ENCODE measurements at regions not wholly inside any gene's neighbourhood (a gene's known extent, or its start where the extent isn't known, plus 50 kb on each side); places are given as distances from the start of the nearest gene placed in this dataset.
"Not testable (repeated sequence)": the region's sequence is repeated elsewhere in the genome, so short reads cannot be mapped to it uniquely, and the experiment has no call there.

GRCh38 chr1:194846488-194846887, 1660.1 kb upstream of the B3GALT2 start:
- Mint-ChIP-seq H3K27ac (no peak overlapping the region), H3K9me3 (no peaks in the 10 kb centered on the region), H3K4me1 (no peaks in the 10 kb centered on the region), H3K4me3 (no peak overlapping the region), H3K27me3 (no peaks in the 10 kb centered on the region), H3K36me3 (ENCODE audit: low read depth) (no peaks in the 10 kb centered on the region)
- ChIA-PET CTCF (no interaction called here), POLR2A (no interaction called here)
- DNase-seq: no peak

- CTCF ChIA-PET: no interaction called here
- H3K4me1 Mint-ChIP-seq: no peaks in the 10 kb centered on the region
- no peak overlapping the region for H3K4me3 Mint-ChIP-seq
- H3K27ac Mint-ChIP-seq: no peak overlapping the region
- no peaks in the 10 kb centered on the region for H3K9me3 Mint-ChIP-seq
- no peak for DNase-seq
- POLR2A ChIA-PET: no interaction called here
- no peaks in the 10 kb centered on the region for H3K27me3 Mint-ChIP-seq
- no peaks in the 10 kb centered on the region for H3K36me3 Mint-ChIP-seq (ENCODE audit: low read depth)
Observed at GRCh38 chr1:194843077-194843476, 1656.7 kb upstream of the B3GALT2 start.

- H3K27me3 Mint-ChIP-seq: no peaks in the 10 kb centered on the region
- ChIA-PET POLR2A (no interaction called here), CTCF (no interaction called here)
- no peaks in the 10 kb centered on the region for H3K9me3 Mint-ChIP-seq
- no peaks in the 10 kb centered on the region for H3K36me3 Mint-ChIP-seq (ENCODE audit: low read depth)
- DNase-seq: no peak
- H3K27ac Mint-ChIP-seq: no peak overlapping the region
- H3K4me1 Mint-ChIP-seq: no peaks in the 10 kb centered on the region
- no peak overlapping the region for H3K4me3 Mint-ChIP-seq
Observed at GRCh38 chr1:194833111-194833510, 1646.7 kb upstream of the B3GALT2 start.

DNA sequence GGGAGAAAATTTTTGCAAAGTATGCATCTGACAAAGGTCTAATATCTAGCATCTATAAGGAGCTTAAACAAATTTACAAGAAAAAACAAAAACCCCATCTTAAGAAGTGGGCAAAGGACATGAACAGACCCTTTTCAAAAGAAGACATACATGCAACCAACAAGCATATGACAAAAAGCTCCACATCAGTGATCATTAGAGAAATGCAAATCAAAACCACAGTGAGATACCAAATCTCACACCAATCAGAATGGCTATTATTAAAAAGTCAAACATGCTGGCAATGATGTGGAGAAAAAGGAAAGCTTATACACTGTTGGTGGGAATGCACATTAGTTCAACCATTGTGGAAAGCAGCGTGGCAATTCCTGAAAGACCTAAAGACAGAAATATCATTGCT, 1645.2 kb upstream of the B3GALT2 start:
- POLR2A ChIA-PET; H3K36me3 Mint-ChIP-seq (ENCODE audit: low read depth); H3K27ac Mint-ChIP-seq; H3K4me3 Mint-ChIP-seq; H3K4me1 Mint-ChIP-seq; H3K27me3 Mint-ChIP-seq; H3K9me3 Mint-ChIP-seq; DNase-seq; CTCF ChIA-PET: not testable (repeated sequence)

DNA sequence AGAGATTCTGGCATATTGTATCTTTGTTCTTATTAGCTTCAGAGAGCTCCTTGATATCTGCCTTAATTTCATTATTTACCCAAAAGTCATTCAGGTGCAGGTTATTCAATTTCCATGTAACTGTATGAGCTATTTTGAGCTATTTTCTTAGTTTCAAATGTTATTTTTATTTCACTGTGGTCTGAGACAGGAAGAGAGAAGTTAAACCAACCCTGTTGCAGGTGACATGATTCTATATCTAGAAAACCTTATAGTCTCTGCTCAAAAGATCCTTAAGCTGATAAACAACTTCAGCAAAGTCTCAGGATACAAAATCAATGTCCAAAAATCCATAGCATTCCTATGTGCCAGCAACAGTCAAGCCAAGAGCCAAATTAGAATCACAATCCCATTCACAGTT, 1644.0 kb upstream of the B3GALT2 start:
- Mint-ChIP-seq H3K9me3 (no peaks in the 10 kb centered on the region), H3K27me3 (no peaks in the 10 kb centered on the region), H3K36me3 (ENCODE audit: low read depth) (no peaks in the 10 kb centered on the region), H3K4me3 (no peak overlapping the region), H3K27ac (no peak overlapping the region), H3K4me1 (no peaks in the 10 kb centered on the region)
- POLR2A ChIA-PET: no interaction called here
- no peak for DNase-seq
- CTCF ChIA-PET: no interaction called here

GRCh38 chr1:194829492-194829891, 1643.1 kb upstream of the B3GALT2 start:
- ChIA-PET POLR2A (no interaction called here), CTCF (no interaction called here)
- DNase-seq: no peak

DNA sequence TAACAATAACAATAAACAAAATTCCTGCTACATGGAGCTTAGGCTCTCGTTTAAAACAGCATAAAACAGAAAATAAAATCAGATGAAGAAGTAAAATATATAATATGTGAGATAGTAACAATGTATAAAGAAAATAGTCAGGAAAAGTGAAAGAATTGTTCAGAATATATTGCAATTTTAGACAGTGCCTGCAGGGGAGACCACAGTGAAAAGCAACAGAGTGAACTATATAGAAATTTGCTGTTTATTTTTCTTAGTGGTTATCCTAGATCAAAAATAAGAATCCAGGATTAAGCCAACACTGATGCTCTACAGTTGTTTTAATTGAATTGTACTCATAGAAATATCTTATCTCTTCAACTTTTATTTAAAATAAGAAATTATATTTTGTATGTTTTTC, 1639.0 kb upstream of the B3GALT2 start:
- POLR2A ChIA-PET: no interaction called here
- Mint-ChIP-seq H3K36me3 (ENCODE audit: low read depth) (no peaks in the 10 kb centered on the region), H3K27me3 (no peaks in the 10 kb centered on the region), H3K4me1 (no peaks in the 10 kb centered on the region), H3K4me3 (no peak overlapping the region), H3K27ac (no peak overlapping the region), H3K9me3 (no peaks in the 10 kb centered on the region)
- CTCF ChIA-PET: no interaction called here
- DNase-seq: no peak

More at GRCh38 chr1:194829492-194829891, 1643.1 kb upstream of the B3GALT2 start:
- no peaks in the 10 kb centered on the region for H3K36me3 Mint-ChIP-seq (ENCODE audit: low read depth)
- H3K27me3 Mint-ChIP-seq: no peaks in the 10 kb centered on the region
- H3K4me3 Mint-ChIP-seq: no peak overlapping the region
- no peaks in the 10 kb centered on the region for H3K9me3 Mint-ChIP-seq
- H3K4me1 Mint-ChIP-seq: no peaks in the 10 kb centered on the region
- H3K27ac Mint-ChIP-seq: no peak overlapping the region

DNA sequence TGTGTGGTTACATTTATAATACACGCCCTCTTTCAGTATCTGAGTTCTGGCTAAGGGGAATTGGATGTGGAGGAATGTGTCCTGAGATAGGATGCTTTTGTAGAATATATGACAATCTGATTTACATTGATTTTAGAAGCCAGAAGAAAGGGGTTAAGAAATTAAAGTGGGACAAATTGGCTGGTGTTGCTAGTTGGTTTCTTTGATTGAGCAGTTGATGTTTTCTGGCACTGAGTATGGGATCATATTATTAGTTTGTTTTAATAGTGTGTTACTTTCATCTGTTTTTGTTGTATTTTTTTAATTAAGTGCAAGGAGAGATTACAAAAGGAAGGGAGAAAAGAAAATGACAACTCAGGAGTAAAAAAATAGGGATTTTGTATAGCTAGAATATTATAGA, 1634.7 kb upstream of the B3GALT2 start:
- no peak overlapping the region for H3K4me3 Mint-ChIP-seq
- no peaks in the 10 kb centered on the region for H3K27me3 Mint-ChIP-seq
- H3K9me3 Mint-ChIP-seq: no peaks in the 10 kb centered on the region
- ChIA-PET CTCF (no interaction called here), POLR2A (no interaction called here)
- no peaks in the 10 kb centered on the region for H3K4me1 Mint-ChIP-seq
- H3K36me3 Mint-ChIP-seq (ENCODE audit: low read depth): no peaks in the 10 kb centered on the region
- no peak overlapping the region for H3K27ac Mint-ChIP-seq
- no peak for DNase-seq

DNA sequence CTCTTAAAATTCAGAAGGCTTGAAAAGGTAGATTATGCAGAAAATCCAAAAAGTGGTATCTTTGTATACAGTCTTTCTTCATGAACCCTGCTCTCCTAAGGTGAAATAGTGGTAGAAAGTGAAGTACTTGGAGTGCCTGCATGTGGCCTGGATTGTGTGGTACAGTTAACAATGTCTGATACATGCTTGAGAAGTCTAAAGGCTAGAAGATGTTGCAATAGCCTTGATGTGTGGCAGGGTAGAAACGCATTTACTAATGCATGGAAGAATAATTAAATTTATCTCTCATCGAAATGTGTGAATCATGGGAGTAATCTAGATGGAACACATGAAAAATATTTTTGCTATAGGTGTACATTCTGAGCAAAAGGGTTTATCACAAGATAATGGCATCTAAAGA, 1632.3 kb upstream of the B3GALT2 start:
- DNase-seq: no peak
- Mint-ChIP-seq H3K27ac (no peak overlapping the region), H3K27me3 (no peaks in the 10 kb centered on the region), H3K4me1 (no peaks in the 10 kb centered on the region), H3K4me3 (no peak overlapping the region), H3K9me3 (no peaks in the 10 kb centered on the region), H3K36me3 (ENCODE audit: low read depth) (no peaks in the 10 kb centered on the region)
- CTCF ChIA-PET: no interaction called here
- POLR2A ChIA-PET: no interaction called here

DNA sequence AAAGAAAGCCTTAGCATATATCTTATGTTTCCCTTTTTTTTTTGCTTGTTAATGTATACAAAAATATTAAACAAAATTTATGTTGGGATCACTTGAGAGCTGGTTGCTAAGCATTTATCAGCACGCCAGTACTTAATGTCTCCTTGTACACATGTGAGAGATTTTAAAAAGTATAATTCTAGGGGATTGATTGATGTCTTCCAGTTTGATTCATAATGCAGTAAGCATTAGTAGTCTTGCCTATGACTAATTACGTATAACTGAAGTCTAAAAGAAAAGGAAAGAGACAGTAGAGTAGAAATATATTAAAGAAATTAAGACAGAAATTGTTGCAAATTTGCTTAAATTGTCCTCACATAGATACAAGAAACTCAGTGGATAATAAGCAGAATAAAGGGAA, 1630.4 kb upstream of the B3GALT2 start:
- H3K4me3 Mint-ChIP-seq: no peak overlapping the region
- H3K27me3 Mint-ChIP-seq: no peaks in the 10 kb centered on the region
- H3K27ac Mint-ChIP-seq: no peak overlapping the region
- no peaks in the 10 kb centered on the region for H3K4me1 Mint-ChIP-seq
- no peaks in the 10 kb centered on the region for H3K36me3 Mint-ChIP-seq (ENCODE audit: low read depth)
- H3K9me3 Mint-ChIP-seq: no peaks in the 10 kb centered on the region
- ChIA-PET CTCF (no interaction called here), POLR2A (interaction anchor here (0.6 kb wide), 1 partner anchor 201 kb away, joined by 3 read pairs; no protein-coding TSS in a partner anchor)
- DNase-seq: no peak

GRCh38 chr1:194813096-194813495, 1626.7 kb upstream of the B3GALT2 start:
- CTCF ChIA-PET: no interaction called here
- DNase-seq: no peak

DNA sequence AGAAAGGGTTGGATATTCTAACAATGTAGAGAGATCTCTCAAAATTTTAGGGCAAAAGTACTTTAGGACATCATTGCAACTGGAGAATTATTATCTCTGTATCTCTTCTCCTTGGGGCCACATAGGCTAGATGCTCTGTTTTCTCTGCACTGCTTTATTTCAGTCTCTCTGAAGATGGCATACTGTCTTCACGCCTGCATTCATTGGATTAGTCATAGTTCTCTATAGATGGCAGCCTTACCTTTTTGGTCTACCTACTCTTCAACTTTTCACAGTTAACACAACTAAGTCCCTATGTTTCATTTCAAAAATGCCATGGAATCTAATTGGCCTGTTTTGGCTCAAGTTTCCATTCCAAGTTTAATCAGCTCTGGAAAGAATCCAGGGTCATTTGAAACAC, 1623.3 kb upstream of the B3GALT2 start:
- H3K9me3 Mint-ChIP-seq: no peaks in the 10 kb centered on the region
- no peaks in the 10 kb centered on the region for H3K27me3 Mint-ChIP-seq
- no peaks in the 10 kb centered on the region for H3K36me3 Mint-ChIP-seq (ENCODE audit: low read depth)
- POLR2A ChIA-PET: no interaction called here
- CTCF ChIA-PET: no interaction called here
- no peaks in the 10 kb centered on the region for H3K4me1 Mint-ChIP-seq
- H3K27ac Mint-ChIP-seq: no peak overlapping the region
- DNase-seq: no peak
- no peak overlapping the region for H3K4me3 Mint-ChIP-seq

More at GRCh38 chr1:194813096-194813495, 1626.7 kb upstream of the B3GALT2 start:
- H3K9me3 Mint-ChIP-seq: no peaks in the 10 kb centered on the region
- no peaks in the 10 kb centered on the region for H3K4me1 Mint-ChIP-seq
- no peaks in the 10 kb centered on the region for H3K36me3 Mint-ChIP-seq (ENCODE audit: low read depth)
- no peak overlapping the region for H3K4me3 Mint-ChIP-seq
- POLR2A ChIA-PET: no interaction called here
- H3K27me3 Mint-ChIP-seq: no peaks in the 10 kb centered on the region
- no peak overlapping the region for H3K27ac Mint-ChIP-seq

DNA sequence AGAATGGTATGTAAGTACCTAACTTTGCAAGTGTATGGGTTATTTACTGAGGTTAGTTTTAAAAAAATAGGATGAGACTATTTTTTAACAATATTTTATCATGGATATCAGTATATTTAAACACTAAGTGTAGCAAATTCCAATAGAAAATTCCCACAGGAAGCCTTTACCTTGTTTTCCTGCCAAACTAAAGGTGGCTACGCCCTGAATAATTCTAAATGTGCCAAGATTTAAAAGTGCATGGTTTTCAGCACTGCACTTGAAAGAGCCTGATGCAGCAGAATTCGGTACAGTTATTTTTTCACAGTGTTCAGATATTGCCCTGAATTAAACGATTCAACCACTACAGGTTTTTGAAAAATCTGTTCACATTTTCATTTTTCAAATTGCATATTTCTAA, 1622.8 kb upstream of the B3GALT2 start:
- H3K36me3 Mint-ChIP-seq (ENCODE audit: low read depth): no peaks in the 10 kb centered on the region
- no peaks in the 10 kb centered on the region for H3K4me1 Mint-ChIP-seq
- H3K27me3 Mint-ChIP-seq: no peaks in the 10 kb centered on the region
- POLR2A ChIA-PET: no interaction called here
- H3K9me3 Mint-ChIP-seq: no peaks in the 10 kb centered on the region
- CTCF ChIA-PET: no interaction called here
- H3K27ac Mint-ChIP-seq: no peak overlapping the region
- H3K4me3 Mint-ChIP-seq: no peak overlapping the region
- DNase-seq: no peak

DNA sequence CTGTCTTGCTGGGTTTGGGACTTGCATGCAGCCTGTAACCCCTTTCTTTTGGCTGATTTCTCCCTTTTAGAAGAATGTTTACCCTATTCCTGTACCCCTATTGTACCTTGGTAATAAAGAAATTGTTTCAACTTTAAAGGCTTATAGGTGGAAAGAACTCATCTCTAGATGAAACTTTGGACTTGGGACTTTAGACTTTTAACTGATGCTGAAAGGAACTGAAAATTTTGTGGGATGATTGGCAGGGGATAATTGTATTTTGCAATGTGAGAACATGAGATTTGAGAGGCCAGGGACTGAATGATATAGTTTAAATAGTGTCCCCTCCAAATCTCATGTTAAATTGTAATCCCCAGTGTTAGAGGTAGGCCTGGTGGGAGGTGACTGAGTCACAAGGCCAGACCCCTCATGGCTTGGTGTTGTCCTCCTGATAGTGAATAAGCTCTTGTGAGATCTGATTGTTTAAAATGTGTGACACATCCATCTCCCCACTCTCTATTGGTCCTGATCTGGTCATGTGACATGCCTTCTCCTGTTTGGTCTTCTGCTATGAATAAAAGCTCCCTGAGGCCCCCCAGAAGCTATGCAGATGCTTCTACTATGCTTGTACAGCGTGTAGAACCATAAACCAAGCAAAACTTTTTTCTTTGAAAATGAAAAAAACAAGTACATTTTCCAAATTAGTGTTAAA, 1621.3 kb upstream of the B3GALT2 start:
- Mint-ChIP-seq H3K27ac (no peak overlapping the region), H3K9me3 (no peaks in the 10 kb centered on the region), H3K4me3 (no peak overlapping the region), H3K27me3 (no peaks in the 10 kb centered on the region), H3K4me1 (no peaks in the 10 kb centered on the region), H3K36me3 (ENCODE audit: low read depth) (no peaks in the 10 kb centered on the region)
- POLR2A ChIA-PET: no interaction called here
- no peak for DNase-seq
- CTCF ChIA-PET: no interaction called here

GRCh38 chr1:194802572-194802971, 1616.2 kb upstream of the B3GALT2 start:
- no peaks in the 10 kb centered on the region for H3K9me3 Mint-ChIP-seq
- H3K4me3 Mint-ChIP-seq: no peak overlapping the region
- no peaks in the 10 kb centered on the region for H3K4me1 Mint-ChIP-seq
- DNase-seq: no peak
- H3K27me3 Mint-ChIP-seq: no peaks in the 10 kb centered on the region
- no peaks in the 10 kb centered on the region for H3K36me3 Mint-ChIP-seq (ENCODE audit: low read depth)
- POLR2A ChIA-PET: no interaction called here
- no peak overlapping the region for H3K27ac Mint-ChIP-seq
- CTCF ChIA-PET: no interaction called here
